ENCODE measurements at regions not wholly inside any gene's neighbourhood (a gene's known extent, or its start where the extent isn't known, plus 50 kb on each side); places are given as distances from the start of the nearest gene placed in this dataset.
A peak's percentile ranks its signal among the peaks of the same experiment; 100 is the strongest.

- H3K27ac ChIP-seq (ENCODE audit: low read length, poor library complexity, severe bottlenecking): no peak overlapping the region
- peaks cover 40 to 51% of the 10 kb centered on the region in 2 experiments for H3K27me3 ChIP-seq (ENCODE audit: control insufficient read depth in 1 of 2, insufficient read depth in 1 of 2, low read length in 2 of 2)
- no peak overlapping the region for H3K18ac ChIP-seq (ENCODE audit: low read depth in 1 of 2, low read length in 2 of 2)
- no peak overlapping the region for H4K8ac ChIP-seq (ENCODE audit: low read length)
- H2AFZ ChIP-seq (ENCODE audit: low read depth, low read length): no peak overlapping the region
- H3K4me2 ChIP-seq (ENCODE audit: low read length, poor library complexity, severe bottlenecking): no peak overlapping the region
- no peak overlapping the region for H3K23ac ChIP-seq (ENCODE audit: low read length in 2 of 2)
- H2BK12ac ChIP-seq (ENCODE audit: low read length in 2 of 2): no peak overlapping the region
- H4K91ac ChIP-seq (ENCODE audit: low read length): no peak overlapping the region
- H2AK5ac ChIP-seq (ENCODE audit: low read length, severe bottlenecking): no peak overlapping the region
- no peaks in the 10 kb centered on the region for H3K36me3 ChIP-seq (ENCODE audit: control insufficient read depth in 1 of 2, insufficient read depth in 2 of 2, low read depth in 1 of 2, low read length in 2 of 2)
- H3K4ac ChIP-seq (ENCODE audit: low read depth in 1 of 2, low read length in 2 of 2): no peak overlapping the region
- WGBS: 76% methylated on average over 3 of the region's 4 CpGs
- H2BK5ac ChIP-seq (ENCODE audit: low read depth, low read length, poor library complexity, severe bottlenecking): no peak overlapping the region
- no peak overlapping the region for H3K4me3 ChIP-seq (ENCODE audit: insufficient read depth in 1 of 2, low read depth in 1 of 2, low read length in 2 of 2)
- no peaks in the 10 kb centered on the region for H3K79me1 ChIP-seq (replicated peaks; ENCODE audit: low read length, poor library complexity, severe bottlenecking)
- H3K9me3 ChIP-seq (ENCODE audit: control insufficient read depth, low read length): peaks cover 20% of the 10 kb centered on the region
- no peak overlapping the region for H2BK120ac ChIP-seq (ENCODE audit: low read depth, low read length)
- H3K9ac ChIP-seq (ENCODE audit: low read length): no peak overlapping the region
- DNase-seq: no peak
- no peaks in the 10 kb centered on the region for H3K4me1 ChIP-seq (ENCODE audit: control insufficient read depth, insufficient read depth, low read depth, low read length)
- no peak overlapping the region for H2BK15ac ChIP-seq (ENCODE audit: low read depth, poor library complexity, severe bottlenecking)
- no peak overlapping the region for H3K14ac ChIP-seq (ENCODE audit: low read length in 2 of 2)
These were observed 118.6 kb downstream of the SYF2 start for GRCh38 chr1:25113731-25114130.

GRCh38 chr1:25113086-25113485, 119.2 kb downstream of the SYF2 start:
- no peaks in the 10 kb centered on the region for H3K36me3 ChIP-seq (ENCODE audit: control insufficient read depth in 1 of 2, insufficient read depth in 2 of 2, low read depth in 1 of 2, low read length in 2 of 2)
- H3K4me2 ChIP-seq (ENCODE audit: low read length, poor library complexity, severe bottlenecking): no peak overlapping the region
- no peak overlapping the region for H3K18ac ChIP-seq (ENCODE audit: low read depth in 1 of 2, low read length in 2 of 2)
- peaks cover 38 to 53% of the 10 kb centered on the region in 2 experiments for H3K27me3 ChIP-seq (ENCODE audit: control insufficient read depth in 1 of 2, insufficient read depth in 1 of 2, low read length in 2 of 2)
- H3K23ac ChIP-seq (ENCODE audit: low read length in 2 of 2): no peak overlapping the region
- H2BK12ac ChIP-seq (ENCODE audit: low read length in 2 of 2): no peak overlapping the region
- H3K4ac ChIP-seq (ENCODE audit: low read depth in 1 of 2, low read length in 2 of 2): no peak overlapping the region
- no peak overlapping the region for H2AK5ac ChIP-seq (ENCODE audit: low read length, severe bottlenecking)
- peaks cover 20% of the 10 kb centered on the region for H3K9me3 ChIP-seq (ENCODE audit: control insufficient read depth, low read length)
- no peaks in the 10 kb centered on the region for H3K79me1 ChIP-seq (replicated peaks; ENCODE audit: low read length, poor library complexity, severe bottlenecking)
- H3K27ac ChIP-seq (ENCODE audit: low read length, poor library complexity, severe bottlenecking): no peak overlapping the region
- WGBS: 84% methylated on average over 3 of the region's 3 CpGs
- no peak for DNase-seq
- H2AFZ ChIP-seq (ENCODE audit: low read depth, low read length): no peak overlapping the region
- H3K4me1 ChIP-seq (ENCODE audit: control insufficient read depth, insufficient read depth, low read depth, low read length): no peaks in the 10 kb centered on the region
- H2BK120ac ChIP-seq (ENCODE audit: low read depth, low read length): no peak overlapping the region
- no peak overlapping the region for H3K14ac ChIP-seq (ENCODE audit: low read length in 2 of 2)
- H2BK5ac ChIP-seq (ENCODE audit: low read depth, low read length, poor library complexity, severe bottlenecking): no peak overlapping the region
- H4K8ac ChIP-seq (ENCODE audit: low read length): no peak overlapping the region
- H2BK15ac ChIP-seq (ENCODE audit: low read depth, poor library complexity, severe bottlenecking): no peak overlapping the region
- no peak overlapping the region for H4K91ac ChIP-seq (ENCODE audit: low read length)
- no peak overlapping the region for H3K9ac ChIP-seq (ENCODE audit: low read length)
- H3K4me3 ChIP-seq (ENCODE audit: insufficient read depth in 1 of 2, low read depth in 1 of 2, low read length in 2 of 2): no peak overlapping the region

- H2AFZ ChIP-seq (ENCODE audit: low read depth, low read length): no peak overlapping the region
- no peak overlapping the region for H3K4me3 ChIP-seq (ENCODE audit: insufficient read depth in 1 of 2, low read depth in 1 of 2, low read length in 2 of 2)
- DNase-seq: no peak
- peaks cover 2% of the 10 kb centered on the region for H3K4me1 ChIP-seq (ENCODE audit: control insufficient read depth, insufficient read depth, low read depth, low read length)
- 96% methylated on average over 6 of the region's 6 CpGs for WGBS
- H3K27me3 ChIP-seq (ENCODE audit: control insufficient read depth in 1 of 2, insufficient read depth in 1 of 2, low read length in 2 of 2): peaks cover 40 to 60% of the 10 kb centered on the region in 2 experiments
- H3K27ac ChIP-seq (ENCODE audit: low read length, poor library complexity, severe bottlenecking): no peak overlapping the region
- H3K9me3 ChIP-seq (ENCODE audit: control insufficient read depth, low read length): peaks cover 16% of the 10 kb centered on the region
- no peak overlapping the region for H2BK5ac ChIP-seq (ENCODE audit: low read depth, low read length, poor library complexity, severe bottlenecking)
- no peak overlapping the region for H2BK12ac ChIP-seq (ENCODE audit: low read length in 2 of 2)
- H3K79me1 ChIP-seq (replicated peaks; ENCODE audit: low read length, poor library complexity, severe bottlenecking): no peaks in the 10 kb centered on the region
- no peak overlapping the region for H2BK15ac ChIP-seq (ENCODE audit: low read depth, poor library complexity, severe bottlenecking)
- H4K8ac ChIP-seq (ENCODE audit: low read length): no peak overlapping the region
- no peak overlapping the region for H3K18ac ChIP-seq (ENCODE audit: low read depth in 1 of 2, low read length in 2 of 2)
- no peak overlapping the region for H3K4ac ChIP-seq (ENCODE audit: low read depth in 1 of 2, low read length in 2 of 2)
- H2BK120ac ChIP-seq (ENCODE audit: low read depth, low read length): no peak overlapping the region
- no peak overlapping the region for H3K14ac ChIP-seq (ENCODE audit: low read length in 2 of 2)
- no peaks in the 10 kb centered on the region for H3K36me3 ChIP-seq (ENCODE audit: control insufficient read depth in 1 of 2, insufficient read depth in 2 of 2, low read depth in 1 of 2, low read length in 2 of 2)
- H4K91ac ChIP-seq (ENCODE audit: low read length): no peak overlapping the region
- no peak overlapping the region for H3K9ac ChIP-seq (ENCODE audit: low read length)
- no peak overlapping the region for H2AK5ac ChIP-seq (ENCODE audit: low read length, severe bottlenecking)
- H3K23ac ChIP-seq (ENCODE audit: low read length in 2 of 2): no peak overlapping the region
- H3K4me2 ChIP-seq (ENCODE audit: low read length, poor library complexity, severe bottlenecking): no peak overlapping the region
These were observed 119.9 kb downstream of the SYF2 start for GRCh38 chr1:25112400-25112799.

DNA sequence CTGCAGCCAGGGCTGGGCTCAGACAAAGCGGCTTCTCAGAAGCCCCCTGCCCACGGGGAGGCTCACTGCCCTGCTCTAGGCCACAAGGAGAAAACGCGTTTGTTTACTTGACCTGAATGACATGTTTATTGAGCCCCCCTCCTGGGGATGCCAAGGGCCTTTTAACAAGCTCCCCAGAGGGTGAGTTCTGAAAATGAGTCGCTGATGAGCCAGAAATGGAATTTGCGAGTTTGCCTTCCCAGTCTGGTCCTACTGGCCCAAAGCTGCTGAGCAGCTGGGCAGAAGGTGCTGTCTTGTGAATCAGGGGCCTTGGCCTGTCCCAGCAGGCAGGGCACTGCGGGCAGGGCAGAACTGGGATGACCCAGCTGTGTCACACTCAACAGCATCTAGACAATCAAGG, 120.6 kb downstream of the SYF2 start:
- Histone ChIP-seq H3K18ac (ENCODE audit: low read depth in 1 of 2, low read length in 2 of 2) (no peak overlapping the region), H3K23ac (ENCODE audit: low read length in 2 of 2) (peak overlapping the region in 1 of 2 experiments; percentile 59), H3K9me3 (ENCODE audit: control insufficient read depth, low read length) (peaks cover 11% of the 10 kb centered on the region), H4K8ac (ENCODE audit: low read length) (no peak overlapping the region), H2AK5ac (ENCODE audit: low read length, severe bottlenecking) (no peak overlapping the region), H3K14ac (ENCODE audit: low read length in 2 of 2) (no peak overlapping the region), H2BK5ac (ENCODE audit: low read depth, low read length, poor library complexity, severe bottlenecking) (no peak overlapping the region), H3K4me2 (ENCODE audit: low read length, poor library complexity, severe bottlenecking) (no peak overlapping the region), H3K79me1 (replicated peaks; ENCODE audit: low read length, poor library complexity, severe bottlenecking) (no peaks in the 10 kb centered on the region), H3K27ac (ENCODE audit: low read length, poor library complexity, severe bottlenecking) (no peak overlapping the region), H3K9ac (ENCODE audit: low read length) (no peak overlapping the region), H3K4ac (ENCODE audit: low read depth in 1 of 2, low read length in 2 of 2) (no peak overlapping the region), H2BK120ac (ENCODE audit: low read depth, low read length) (no peak overlapping the region), H3K27me3 (ENCODE audit: control insufficient read depth in 1 of 2, insufficient read depth in 1 of 2, low read length in 2 of 2) (peaks cover 45 to 61% of the 10 kb centered on the region in 2 experiments), H4K91ac (ENCODE audit: low read length) (no peak overlapping the region), H2BK12ac (ENCODE audit: low read length in 2 of 2) (no peak overlapping the region), H2AFZ (ENCODE audit: low read depth, low read length) (no peak overlapping the region), H3K4me1 (ENCODE audit: control insufficient read depth, insufficient read depth, low read depth, low read length) (peaks cover 6% of the 10 kb centered on the region), H2BK15ac (ENCODE audit: low read depth, poor library complexity, severe bottlenecking) (no peak overlapping the region), H3K36me3 (ENCODE audit: control insufficient read depth in 1 of 2, insufficient read depth in 2 of 2, low read depth in 1 of 2, low read length in 2 of 2) (no peaks in the 10 kb centered on the region), H3K4me3 (ENCODE audit: insufficient read depth in 1 of 2, low read depth in 1 of 2, low read length in 2 of 2) (peak overlapping the region in 1 of 2 experiments; percentile 32)
- DNase-seq: no peak
- WGBS: 46% methylated on average over 7 of the region's 7 CpGs

All from mesenchymal stem cell (in vitro differentiated cells and primary cell).